ENCODE measurements at regions not wholly inside any gene's neighbourhood (a gene's known extent, or its start where the extent isn't known, plus 50 kb on each side); places are given as distances from the start of the nearest gene placed in this dataset.

GRCh38 chr13:53605326-53605725, 576.7 kb downstream of the OLFM4 start:
- Histone ChIP-seq H3K4me3 (ENCODE audit: low read depth, low read length) (no peak overlapping the region), H3K36me3 (ENCODE audit: insufficient read depth) (no peaks in the 10 kb centered on the region), H3K27ac (ENCODE audit: low read depth) (no peak overlapping the region), H3K4me1 (ENCODE audit: insufficient read depth) (no peaks in the 10 kb centered on the region)
- no peak for DNase-seq (ENCODE audit: extremely low spot score)
- WGBS = 72% methylated on average over 1 of the region's 1 CpG

- WGBS = 81% methylated on average over 3 of the region's 3 CpGs
Measured at GRCh38 chr13:53612200-53612599, 583.6 kb downstream of the OLFM4 start.

GRCh38 chr13:53622456-53622855, 593.8 kb downstream of the OLFM4 start:
- no peak for DNase-seq (ENCODE audit: extremely low spot score)
- WGBS = 19% methylated on average over 2 of the region's 2 CpGs

More at GRCh38 chr13:53612200-53612599, 583.6 kb downstream of the OLFM4 start:
- no peak for DNase-seq (ENCODE audit: extremely low spot score)
- H3K4me3 ChIP-seq (ENCODE audit: low read depth, low read length) = no peak overlapping the region
- no peaks in the 10 kb centered on the region for H3K4me1 ChIP-seq (ENCODE audit: insufficient read depth)
- no peak overlapping the region for H3K27ac ChIP-seq (ENCODE audit: low read depth)
- no peaks in the 10 kb centered on the region for H3K36me3 ChIP-seq (ENCODE audit: insufficient read depth)

GRCh38 chr13:53623146-53623545, 594.5 kb downstream of the OLFM4 start:
- DNase-seq (ENCODE audit: extremely low spot score) = no peak
- Histone ChIP-seq H3K4me1 (ENCODE audit: insufficient read depth) (no peaks in the 10 kb centered on the region), H3K27ac (ENCODE audit: low read depth) (no peak overlapping the region), H3K4me3 (ENCODE audit: low read depth, low read length) (no peak overlapping the region), H3K36me3 (ENCODE audit: insufficient read depth) (no peaks in the 10 kb centered on the region)
- 75% methylated on average over 2 of the region's 2 CpGs for WGBS

More at GRCh38 chr13:53622456-53622855, 593.8 kb downstream of the OLFM4 start:
- Histone ChIP-seq H3K27ac (ENCODE audit: low read depth) (no peak overlapping the region), H3K4me3 (ENCODE audit: low read depth, low read length) (no peak overlapping the region), H3K4me1 (ENCODE audit: insufficient read depth) (no peaks in the 10 kb centered on the region), H3K36me3 (ENCODE audit: insufficient read depth) (no peaks in the 10 kb centered on the region)

GRCh38 chr13:53631511-53631910, 602.9 kb downstream of the OLFM4 start:
- no peaks in the 10 kb centered on the region for H3K4me1 ChIP-seq (ENCODE audit: insufficient read depth)
- WGBS = 69% methylated on average over 2 of the region's 2 CpGs
- no peak overlapping the region for H3K4me3 ChIP-seq (ENCODE audit: low read depth, low read length)
- DNase-seq (ENCODE audit: extremely low spot score) = no peak
- no peak overlapping the region for H3K27ac ChIP-seq (ENCODE audit: low read depth)
- H3K36me3 ChIP-seq (ENCODE audit: insufficient read depth) = no peaks in the 10 kb centered on the region

- Histone ChIP-seq H3K4me3 (ENCODE audit: low read depth, low read length) (no peak overlapping the region), H3K36me3 (ENCODE audit: insufficient read depth) (no peaks in the 10 kb centered on the region), H3K27ac (ENCODE audit: low read depth) (no peak overlapping the region), H3K4me1 (ENCODE audit: insufficient read depth) (no peaks in the 10 kb centered on the region)
- WGBS = 69% methylated on average over 2 of the region's 2 CpGs
- DNase-seq (ENCODE audit: extremely low spot score) = no peak
Measured at GRCh38 chr13:53638040-53638439, 609.4 kb downstream of the OLFM4 start.

- no peaks in the 10 kb centered on the region for H3K36me3 ChIP-seq (ENCODE audit: insufficient read depth)
- no peaks in the 10 kb centered on the region for H3K4me1 ChIP-seq (ENCODE audit: insufficient read depth)
- DNase-seq (ENCODE audit: extremely low spot score) = no peak
- 51% methylated on average over 3 of the region's 3 CpGs for WGBS
- no peak overlapping the region for H3K4me3 ChIP-seq (ENCODE audit: low read depth, low read length)
- no peak overlapping the region for H3K27ac ChIP-seq (ENCODE audit: low read depth)
Measured at GRCh38 chr13:53642306-53642705, 613.7 kb downstream of the OLFM4 start.

- DNase-seq (ENCODE audit: extremely low spot score) = no peak
- Histone ChIP-seq H3K4me3 (ENCODE audit: low read depth, low read length) (no peak overlapping the region), H3K4me1 (ENCODE audit: insufficient read depth) (no peaks in the 10 kb centered on the region), H3K27ac (ENCODE audit: low read depth) (no peak overlapping the region), H3K36me3 (ENCODE audit: insufficient read depth) (no peaks in the 10 kb centered on the region)
- 89% methylated on average over 3 of the region's 3 CpGs for WGBS
Measured at GRCh38 chr13:53648673-53649072, 620.1 kb downstream of the OLFM4 start.

- H3K27ac ChIP-seq (ENCODE audit: low read depth) = no peak overlapping the region
- no peaks in the 10 kb centered on the region for H3K4me1 ChIP-seq (ENCODE audit: insufficient read depth)
- H3K36me3 ChIP-seq (ENCODE audit: insufficient read depth) = no peaks in the 10 kb centered on the region
- DNase-seq (ENCODE audit: extremely low spot score) = no peak
- H3K4me3 ChIP-seq (ENCODE audit: low read depth, low read length) = no peak overlapping the region
- WGBS = 36% methylated on average over 2 of the region's 2 CpGs
Measured at GRCh38 chr13:53672005-53672404, 643.4 kb downstream of the OLFM4 start.

GRCh38 chr13:53683146-53683545, 654.5 kb downstream of the OLFM4 start:
- DNase-seq (ENCODE audit: extremely low spot score) = no peak
- no peaks in the 10 kb centered on the region for H3K4me1 ChIP-seq (ENCODE audit: insufficient read depth)
- WGBS = 88% methylated on average over 1 of the region's 1 CpG

GRCh38 chr13:53683608-53684007, 655.0 kb downstream of the OLFM4 start:
- H3K4me1 ChIP-seq (ENCODE audit: insufficient read depth) = no peaks in the 10 kb centered on the region
- no peak overlapping the region for H3K27ac ChIP-seq (ENCODE audit: low read depth)
- no peaks in the 10 kb centered on the region for H3K36me3 ChIP-seq (ENCODE audit: insufficient read depth)
- no peak for DNase-seq (ENCODE audit: extremely low spot score)
- WGBS = 90% methylated on average over 2 of the region's 2 CpGs
- H3K4me3 ChIP-seq (ENCODE audit: low read depth, low read length) = no peak overlapping the region

More at GRCh38 chr13:53683146-53683545, 654.5 kb downstream of the OLFM4 start:
- no peak overlapping the region for H3K27ac ChIP-seq (ENCODE audit: low read depth)
- H3K4me3 ChIP-seq (ENCODE audit: low read depth, low read length) = no peak overlapping the region
- no peaks in the 10 kb centered on the region for H3K36me3 ChIP-seq (ENCODE audit: insufficient read depth)

- Histone ChIP-seq H3K4me3 (ENCODE audit: low read depth, low read length) (no peak overlapping the region), H3K4me1 (ENCODE audit: insufficient read depth) (no peaks in the 10 kb centered on the region), H3K36me3 (ENCODE audit: insufficient read depth) (no peaks in the 10 kb centered on the region), H3K27ac (ENCODE audit: low read depth) (no peak overlapping the region)
- DNase-seq (ENCODE audit: extremely low spot score) = no peak
- 93% methylated on average over 2 of the region's 2 CpGs for WGBS
Measured at GRCh38 chr13:53691417-53691816, 662.8 kb downstream of the OLFM4 start.

- Histone ChIP-seq H3K36me3 (ENCODE audit: insufficient read depth) (no peaks in the 10 kb centered on the region), H3K4me1 (ENCODE audit: insufficient read depth) (no peaks in the 10 kb centered on the region), H3K27ac (ENCODE audit: low read depth) (no peak overlapping the region), H3K4me3 (ENCODE audit: low read depth, low read length) (no peak overlapping the region)
- DNase-seq (ENCODE audit: extremely low spot score) = no peak
- 71% methylated on average over 2 of the region's 2 CpGs for WGBS
Measured at GRCh38 chr13:53694814-53695532, 666.4 kb downstream of the OLFM4 start.

- H3K27ac ChIP-seq (ENCODE audit: low read depth) = no peak overlapping the region
Measured at GRCh38 chr13:53703371-53704080, 674.9 kb downstream of the OLFM4 start.

More at GRCh38 chr13:53703371-53704080, 674.9 kb downstream of the OLFM4 start:
- DNase-seq (ENCODE audit: extremely low spot score) = no peak
- Histone ChIP-seq H3K4me1 (ENCODE audit: insufficient read depth) (no peaks in the 10 kb centered on the region), H3K4me3 (ENCODE audit: low read depth, low read length) (no peak overlapping the region), H3K36me3 (ENCODE audit: insufficient read depth) (no peaks in the 10 kb centered on the region)
- WGBS = 80% methylated on average over 2 of the region's 2 CpGs
